ENCODE measurements at regions not wholly inside any gene's neighbourhood (a gene's known extent, or its start where the extent isn't known, plus 50 kb on each side); places are given as distances from the start of the nearest gene placed in this dataset.

DNA sequence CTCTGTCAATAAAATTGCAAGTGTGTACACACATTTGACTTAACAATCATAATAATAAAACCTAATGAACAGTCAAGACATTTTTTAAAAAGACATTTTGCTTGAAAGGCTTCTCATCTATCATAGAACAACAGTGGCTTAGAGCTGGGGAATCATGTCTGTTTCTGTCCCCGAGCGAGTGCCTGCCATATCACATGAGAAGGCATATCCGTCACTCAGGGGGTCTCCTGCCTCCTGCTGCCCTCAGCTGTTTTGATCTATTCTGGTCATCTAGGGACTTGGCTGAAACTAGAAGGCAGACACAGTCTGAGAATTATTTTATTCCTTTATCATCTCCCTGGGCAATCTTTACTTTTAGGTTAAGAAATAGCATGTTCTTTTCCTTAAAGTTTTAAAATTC lies 278.7 kb upstream of the KLF6 start:
- TF ChIP-seq, protein P1, sequence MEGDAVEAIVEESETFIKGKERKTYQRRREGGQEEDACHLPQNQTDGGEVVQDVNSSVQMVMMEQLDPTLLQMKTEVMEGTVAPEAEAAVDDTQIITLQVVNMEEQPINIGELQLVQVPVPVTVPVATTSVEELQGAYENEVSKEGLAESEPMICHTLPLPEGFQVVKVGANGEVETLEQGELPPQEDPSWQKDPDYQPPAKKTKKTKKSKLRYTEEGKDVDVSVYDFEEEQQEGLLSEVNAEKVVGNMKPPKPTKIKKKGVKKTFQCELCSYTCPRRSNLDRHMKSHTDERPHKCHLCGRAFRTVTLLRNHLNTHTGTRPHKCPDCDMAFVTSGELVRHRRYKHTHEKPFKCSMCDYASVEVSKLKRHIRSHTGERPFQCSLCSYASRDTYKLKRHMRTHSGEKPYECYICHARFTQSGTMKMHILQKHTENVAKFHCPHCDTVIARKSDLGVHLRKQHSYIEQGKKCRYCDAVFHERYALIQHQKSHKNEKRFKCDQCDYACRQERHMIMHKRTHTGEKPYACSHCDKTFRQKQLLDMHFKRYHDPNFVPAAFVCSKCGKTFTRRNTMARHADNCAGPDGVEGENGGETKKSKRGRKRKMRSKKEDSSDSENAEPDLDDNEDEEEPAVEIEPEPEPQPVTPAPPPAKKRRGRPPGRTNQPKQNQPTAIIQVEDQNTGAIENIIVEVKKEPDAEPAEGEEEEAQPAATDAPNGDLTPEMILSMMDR (IDR thresholded peaks at IDR 0.05; ENCODE audit: low read depth, low read length, poor library complexity, severe bottlenecking) = no peak
- TF ChIP-seq EZH2phosphoT487 (IDR thresholded peaks at IDR 0.05; ENCODE audit: borderline replicate concordance, low read length) = no peak
